ENCODE measurements at regions not wholly inside any gene's neighbourhood (a gene's known extent, or its start where the extent isn't known, plus 50 kb on each side); places are given as distances from the start of the nearest gene placed in this dataset.

- no peak for TF ChIP-seq PRDM10 (tag by site-specific recombination; IDR thresholded peaks at IDR 0.05)
- TF ChIP-seq ZBTB10 (tag by site-specific recombination; IDR thresholded peaks at IDR 0.05): no peak
- no peak for TF ChIP-seq ZFP37 (tag by site-specific recombination; IDR thresholded peaks at IDR 0.05)
- no peak for TF ChIP-seq ZNF223 (tag by site-specific recombination; IDR thresholded peaks at IDR 0.05)
Measured at GRCh38 chr5:66472010-66472409, 124.2 kb upstream of the MAST4 start (continued).

GRCh38 chr5:66475731-66476130, 120.5 kb upstream of the MAST4 start:
- POLR2A ChIA-PET: no interaction called here
- no peaks in the 10 kb centered on the region for H3K36me3 ChIP-seq (ENCODE audit: control insufficient read depth in 2 of 2, insufficient read depth in 1 of 2, low read length in 2 of 2)
- H3K4me1 ChIP-seq (ENCODE audit: control insufficient read depth, insufficient read depth, low read length): no peaks in the 10 kb centered on the region
- H3K27ac ChIP-seq (ENCODE audit: extremely low read depth, low read depth, low read length): no peak overlapping the region
- TF ChIP-seq ZNF394 (tag by site-specific recombination; IDR thresholded peaks at IDR 0.05; ENCODE audit: borderline replicate concordance): no peak
- TF ChIP-seq PRDM4 (tag by site-specific recombination; IDR thresholded peaks at IDR 0.05): no peak
- TF ChIP-seq ZNF624 (tag by site-specific recombination; IDR thresholded peaks at IDR 0.05): no peak
- no peak for TF ChIP-seq ZNF202 (tag by site-specific recombination; IDR thresholded peaks at IDR 0.05; ENCODE audit: borderline replicate concordance)
- no peak for TF ChIP-seq ZSCAN23 (tag by site-specific recombination; IDR thresholded peaks at IDR 0.05)
- no peak for TF ChIP-seq ZNF501 (tag by site-specific recombination; IDR thresholded peaks at IDR 0.05)
- no peak for TF ChIP-seq ZSCAN30 (tag by site-specific recombination; IDR thresholded peaks at IDR 0.05)
- no peak for TF ChIP-seq ZFHX2 (tag by site-specific recombination; conservative IDR thresholded peaks at IDR 0.05)
- no peak for TF ChIP-seq ZNF433 (tag by site-specific recombination; IDR thresholded peaks at IDR 0.05; ENCODE audit: low read depth)
- TF ChIP-seq ZNF133 (tag by site-specific recombination; IDR thresholded peaks at IDR 0.05): no peak
- no peak for TF ChIP-seq ZNF324 (tag by site-specific recombination; IDR thresholded peaks at IDR 0.05)
- H3K4me3 ChIP-seq (ENCODE audit: low read depth, low read length): no peak overlapping the region
- no peaks in the 10 kb centered on the region for H3K9me3 ChIP-seq (ENCODE audit: control insufficient read depth, insufficient read depth, low read depth, low read length)
- CTCF ChIA-PET: no interaction called here

- no peak overlapping the region for H3K4me3 ChIP-seq (ENCODE audit: low read depth, low read length)
- H3K4me1 ChIP-seq (ENCODE audit: control insufficient read depth, insufficient read depth, low read length): no peaks in the 10 kb centered on the region
- H3K36me3 ChIP-seq (ENCODE audit: control insufficient read depth in 2 of 2, insufficient read depth in 1 of 2, low read length in 2 of 2): no peaks in the 10 kb centered on the region
- no peak for TF ChIP-seq REST (tag by site-specific recombination; IDR thresholded peaks at IDR 0.05)
- no peak for TF ChIP-seq WT1 (tag by site-specific recombination; IDR thresholded peaks at IDR 0.05)
- TF ChIP-seq ZNF529 (tag by site-specific recombination; IDR thresholded peaks at IDR 0.05; ENCODE audit: insufficient replicate concordance): no peak
- H3K27ac ChIP-seq (ENCODE audit: extremely low read depth, low read depth, low read length): no peak overlapping the region
- CTCF ChIA-PET: no interaction called here
- H3K9me3 ChIP-seq (ENCODE audit: control insufficient read depth, insufficient read depth, low read depth, low read length): no peaks in the 10 kb centered on the region
- POLR2A ChIA-PET: no interaction called here
Measured at GRCh38 chr5:66477596-66477995, 118.6 kb upstream of the MAST4 start.
